CMK (cell line): ENCODE measurements at regions not wholly inside any gene's neighbourhood (a gene's known extent, or its start where the extent isn't known, plus 50 kb on each side); places are given as distances from the start of the nearest gene placed in this dataset.
"Not testable (repeated sequence)": the region's sequence is repeated elsewhere in the genome, so short reads cannot be mapped to it uniquely, and the experiment has no call there.

ENCODE experiments used
- DNase-seq: peaks from one replicate; pipeline ENCODE4 v3.0.0-alpha.2; 2010; ENCODE audit warnings: low read depth

GRCh38 chr1:29625084-29625420 is 388.7 kb downstream of the PTPRU start:
- DNase-seq: no peak

GRCh38 chr1:29624320-29625083 is 388.2 kb downstream of the PTPRU start:
- DNase-seq: no peak

GRCh38 chr1:29623501-29623900 is 387.2 kb downstream of the PTPRU start:
- DNase-seq: no peak

- DNase-seq: no peak
These were observed 385.6 kb downstream of the PTPRU start for GRCh38 chr1:29621826-29622435.

GRCh38 chr1:29620631-29621030 is 384.3 kb downstream of the PTPRU start:
- no peak for DNase-seq

- DNase-seq: no peak
These were observed 370.9 kb downstream of the PTPRU start for GRCh38 chr1:29607236-29607635.

GRCh38 chr1:29604796-29605195 is 368.5 kb downstream of the PTPRU start:
- not testable (repeated sequence) for DNase-seq

- no peak for DNase-seq
These were observed 367.3 kb downstream of the PTPRU start for GRCh38 chr1:29603622-29604021.

GRCh38 chr1:29602203-29602602 is 365.9 kb downstream of the PTPRU start:
- DNase-seq: no peak

- DNase-seq: no peak
These were observed 364.7 kb downstream of the PTPRU start for GRCh38 chr1:29601021-29601420.

GRCh38 chr1:29599826-29600225 is 363.5 kb downstream of the PTPRU start:
- no peak for DNase-seq

GRCh38 chr1:29599071-29599470 is 362.7 kb downstream of the PTPRU start:
- no peak for DNase-seq

- DNase-seq: no peak
These were observed 361.5 kb downstream of the PTPRU start for GRCh38 chr1:29597861-29598260.

- DNase-seq: no peak
These were observed 357.5 kb downstream of the PTPRU start for GRCh38 chr1:29593601-29594382.

GRCh38 chr1:29592731-29593130 is 356.4 kb downstream of the PTPRU start:
- no peak for DNase-seq

- no peak for DNase-seq
These were observed 355.9 kb downstream of the PTPRU start for GRCh38 chr1:29592261-29592615.

GRCh38 chr1:29591601-29592260 is 355.4 kb downstream of the PTPRU start:
- DNase-seq: no peak

- no peak for DNase-seq
These were observed 354.6 kb downstream of the PTPRU start for GRCh38 chr1:29590583-29591565.

GRCh38 chr1:29589716-29590115 is 353.4 kb downstream of the PTPRU start:
- DNase-seq: not testable (repeated sequence)

- DNase-seq: no peak
These were observed 350.8 kb downstream of the PTPRU start for GRCh38 chr1:29586991-29587745.

GRCh38 chr1:29586215-29586614 is 349.9 kb downstream of the PTPRU start:
- DNase-seq: no peak
